ENCODE measurements at regions not wholly inside any gene's neighbourhood (a gene's known extent, or its start where the extent isn't known, plus 50 kb on each side); places are given as distances from the start of the nearest gene placed in this dataset.
"Not testable (repeated sequence)": the region's sequence is repeated elsewhere in the genome, so short reads cannot be mapped to it uniquely, and the experiment has no call there.

- not testable (repeated sequence) for TF ChIP-seq POLR2A, POLR2AphosphoS5 (IDR thresholded peaks at IDR 0.05; ENCODE audit: low read depth, low read length)
These were observed 108.0 kb upstream of the FHL2 start for GRCh38 chr2:105506860-105507259.
